ENCODE measurements at regions not wholly inside any gene's neighbourhood (a gene's known extent, or its start where the extent isn't known, plus 50 kb on each side); places are given as distances from the start of the nearest gene placed in this dataset.

DNA sequence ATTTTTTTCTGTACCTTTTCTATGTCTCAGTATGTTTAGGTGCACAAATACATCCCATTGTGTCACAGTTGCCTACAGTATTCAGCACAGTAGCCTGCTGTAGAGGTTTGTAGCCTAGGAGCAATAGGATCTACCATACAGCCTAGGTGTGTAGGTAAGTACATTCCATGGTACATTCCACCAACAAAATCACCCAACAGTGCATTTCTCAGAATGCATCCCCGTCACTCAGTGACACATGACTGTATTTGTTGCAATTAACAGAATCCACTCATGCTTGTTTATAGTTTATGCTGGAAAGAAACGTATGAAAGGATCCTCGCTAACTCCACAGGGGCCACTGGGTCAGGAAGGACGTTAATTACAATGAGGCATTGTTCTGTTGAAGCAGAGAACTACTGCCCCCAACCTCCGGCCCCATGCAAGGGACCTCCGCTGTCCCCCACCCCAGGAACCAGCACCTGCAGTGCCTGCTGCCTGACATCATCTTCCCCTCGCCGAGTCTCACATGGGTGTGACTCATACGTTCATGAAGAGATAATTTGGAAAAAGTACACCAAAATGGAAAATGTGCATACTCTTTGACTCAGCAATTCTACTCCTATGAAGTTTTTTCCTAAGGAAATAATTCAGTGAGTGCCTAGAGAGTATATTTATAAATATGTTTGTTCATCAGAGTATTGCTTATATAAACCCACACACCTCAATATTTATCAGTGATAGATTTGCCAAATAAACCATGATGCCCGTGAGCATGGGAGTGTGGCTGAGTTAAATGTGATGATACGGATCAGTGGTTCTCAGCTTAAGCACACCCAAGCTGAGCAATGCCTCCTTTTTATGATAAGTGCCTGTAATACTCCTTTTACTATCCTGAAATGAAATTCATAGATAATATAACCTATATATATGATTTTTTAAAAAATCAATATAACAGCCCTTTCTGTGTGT lies 156.4 kb upstream of the ECI2 start (continued):
- TF ChIP-seq, protein P1, sequence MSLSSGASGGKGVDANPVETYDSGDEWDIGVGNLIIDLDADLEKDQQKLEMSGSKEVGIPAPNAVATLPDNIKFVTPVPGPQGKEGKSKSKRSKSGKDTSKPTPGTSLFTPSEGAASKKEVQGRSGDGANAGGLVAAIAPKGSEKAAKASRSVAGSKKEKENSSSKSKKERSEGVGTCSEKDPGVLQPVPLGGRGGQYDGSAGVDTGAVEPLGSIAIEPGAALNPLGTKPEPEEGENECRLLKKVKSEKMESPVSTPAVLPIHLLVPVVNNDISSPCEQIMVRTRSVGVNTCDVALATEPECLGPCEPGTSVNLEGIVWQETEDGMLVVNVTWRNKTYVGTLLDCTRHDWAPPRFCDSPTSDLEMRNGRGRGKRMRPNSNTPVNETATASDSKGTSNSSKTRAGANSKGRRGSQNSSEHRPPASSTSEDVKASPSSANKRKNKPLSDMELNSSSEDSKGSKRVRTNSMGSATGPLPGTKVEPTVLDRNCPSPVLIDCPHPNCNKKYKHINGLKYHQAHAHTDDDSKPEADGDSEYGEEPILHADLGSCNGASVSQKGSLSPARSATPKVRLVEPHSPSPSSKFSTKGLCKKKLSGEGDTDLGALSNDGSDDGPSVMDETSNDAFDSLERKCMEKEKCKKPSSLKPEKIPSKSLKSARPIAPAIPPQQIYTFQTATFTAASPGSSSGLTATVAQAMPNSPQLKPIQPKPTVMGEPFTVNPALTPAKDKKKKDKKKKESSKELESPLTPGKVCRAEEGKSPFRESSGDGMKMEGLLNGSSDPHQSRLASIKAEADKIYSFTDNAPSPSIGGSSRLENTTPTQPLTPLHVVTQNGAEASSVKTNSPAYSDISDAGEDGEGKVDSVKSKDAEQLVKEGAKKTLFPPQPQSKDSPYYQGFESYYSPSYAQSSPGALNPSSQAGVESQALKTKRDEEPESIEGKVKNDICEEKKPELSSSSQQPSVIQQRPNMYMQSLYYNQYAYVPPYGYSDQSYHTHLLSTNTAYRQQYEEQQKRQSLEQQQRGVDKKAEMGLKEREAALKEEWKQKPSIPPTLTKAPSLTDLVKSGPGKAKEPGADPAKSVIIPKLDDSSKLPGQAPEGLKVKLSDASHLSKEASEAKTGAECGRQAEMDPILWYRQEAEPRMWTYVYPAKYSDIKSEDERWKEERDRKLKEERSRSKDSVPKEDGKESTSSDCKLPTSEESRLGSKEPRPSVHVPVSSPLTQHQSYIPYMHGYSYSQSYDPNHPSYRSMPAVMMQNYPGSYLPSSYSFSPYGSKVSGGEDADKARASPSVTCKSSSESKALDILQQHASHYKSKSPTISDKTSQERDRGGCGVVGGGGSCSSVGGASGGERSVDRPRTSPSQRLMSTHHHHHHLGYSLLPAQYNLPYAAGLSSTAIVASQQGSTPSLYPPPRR (CRISPR knock-in tag; IDR thresholded peaks at IDR 0.05; ENCODE audit: borderline replicate concordance): no peak
- TF ChIP-seq MBD2 (IDR thresholded peaks at IDR 0.05; ENCODE audit: borderline replicate concordance, low read depth) (no peak), NUFIP1 (IDR thresholded peaks at IDR 0.05; ENCODE audit: partially characterized antibody) (no peak), KDM4B (IDR thresholded peaks at IDR 0.05; ENCODE audit: borderline replicate concordance in 2 of 2, low read depth in 1 of 2) (no peak), IFI16 (CRISPR knock-in tag; IDR thresholded peaks at IDR 0.05) (no peak), PHF21A (IDR thresholded peaks at IDR 0.05; ENCODE audit: borderline replicate concordance, low read depth) (no peak), ZNF507 (tag; conservative IDR thresholded peaks at IDR 0.05) (no peak), ZNF586 (CRISPR knock-in tag; conservative IDR thresholded peaks at IDR 0.05) (no peak), NCOR1 (IDR thresholded peaks at IDR 0.05) (no peak), SRSF1 (IDR thresholded peaks at IDR 0.05; ENCODE audit: low read depth, low read length) (no peak), PTRF (tag; IDR thresholded peaks at IDR 0.05) (no peak), ZNF232 (CRISPR knock-in tag; IDR thresholded peaks at IDR 0.05) (no peak), CHD1 (IDR thresholded peaks at IDR 0.05; ENCODE audit: low read length) (no peak)
- TF ChIP-seq, protein P2, sequence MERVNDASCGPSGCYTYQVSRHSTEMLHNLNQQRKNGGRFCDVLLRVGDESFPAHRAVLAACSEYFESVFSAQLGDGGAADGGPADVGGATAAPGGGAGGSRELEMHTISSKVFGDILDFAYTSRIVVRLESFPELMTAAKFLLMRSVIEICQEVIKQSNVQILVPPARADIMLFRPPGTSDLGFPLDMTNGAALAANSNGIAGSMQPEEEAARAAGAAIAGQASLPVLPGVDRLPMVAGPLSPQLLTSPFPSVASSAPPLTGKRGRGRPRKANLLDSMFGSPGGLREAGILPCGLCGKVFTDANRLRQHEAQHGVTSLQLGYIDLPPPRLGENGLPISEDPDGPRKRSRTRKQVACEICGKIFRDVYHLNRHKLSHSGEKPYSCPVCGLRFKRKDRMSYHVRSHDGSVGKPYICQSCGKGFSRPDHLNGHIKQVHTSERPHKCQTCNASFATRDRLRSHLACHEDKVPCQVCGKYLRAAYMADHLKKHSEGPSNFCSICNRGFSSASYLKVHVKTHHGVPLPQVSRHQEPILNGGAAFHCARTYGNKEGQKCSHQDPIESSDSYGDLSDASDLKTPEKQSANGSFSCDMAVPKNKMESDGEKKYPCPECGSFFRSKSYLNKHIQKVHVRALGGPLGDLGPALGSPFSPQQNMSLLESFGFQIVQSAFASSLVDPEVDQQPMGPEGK (CRISPR knock-in tag; IDR thresholded peaks at IDR 0.05; ENCODE audit: borderline replicate concordance): no peak
- TF ChIP-seq, protein P3, sequence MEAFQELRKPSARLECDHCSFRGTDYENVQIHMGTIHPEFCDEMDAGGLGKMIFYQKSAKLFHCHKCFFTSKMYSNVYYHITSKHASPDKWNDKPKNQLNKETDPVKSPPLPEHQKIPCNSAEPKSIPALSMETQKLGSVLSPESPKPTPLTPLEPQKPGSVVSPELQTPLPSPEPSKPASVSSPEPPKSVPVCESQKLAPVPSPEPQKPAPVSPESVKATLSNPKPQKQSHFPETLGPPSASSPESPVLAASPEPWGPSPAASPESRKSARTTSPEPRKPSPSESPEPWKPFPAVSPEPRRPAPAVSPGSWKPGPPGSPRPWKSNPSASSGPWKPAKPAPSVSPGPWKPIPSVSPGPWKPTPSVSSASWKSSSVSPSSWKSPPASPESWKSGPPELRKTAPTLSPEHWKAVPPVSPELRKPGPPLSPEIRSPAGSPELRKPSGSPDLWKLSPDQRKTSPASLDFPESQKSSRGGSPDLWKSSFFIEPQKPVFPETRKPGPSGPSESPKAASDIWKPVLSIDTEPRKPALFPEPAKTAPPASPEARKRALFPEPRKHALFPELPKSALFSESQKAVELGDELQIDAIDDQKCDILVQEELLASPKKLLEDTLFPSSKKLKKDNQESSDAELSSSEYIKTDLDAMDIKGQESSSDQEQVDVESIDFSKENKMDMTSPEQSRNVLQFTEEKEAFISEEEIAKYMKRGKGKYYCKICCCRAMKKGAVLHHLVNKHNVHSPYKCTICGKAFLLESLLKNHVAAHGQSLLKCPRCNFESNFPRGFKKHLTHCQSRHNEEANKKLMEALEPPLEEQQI (IDR thresholded peaks at IDR 0.05): no peak
- TF ChIP-seq, protein P4, sequence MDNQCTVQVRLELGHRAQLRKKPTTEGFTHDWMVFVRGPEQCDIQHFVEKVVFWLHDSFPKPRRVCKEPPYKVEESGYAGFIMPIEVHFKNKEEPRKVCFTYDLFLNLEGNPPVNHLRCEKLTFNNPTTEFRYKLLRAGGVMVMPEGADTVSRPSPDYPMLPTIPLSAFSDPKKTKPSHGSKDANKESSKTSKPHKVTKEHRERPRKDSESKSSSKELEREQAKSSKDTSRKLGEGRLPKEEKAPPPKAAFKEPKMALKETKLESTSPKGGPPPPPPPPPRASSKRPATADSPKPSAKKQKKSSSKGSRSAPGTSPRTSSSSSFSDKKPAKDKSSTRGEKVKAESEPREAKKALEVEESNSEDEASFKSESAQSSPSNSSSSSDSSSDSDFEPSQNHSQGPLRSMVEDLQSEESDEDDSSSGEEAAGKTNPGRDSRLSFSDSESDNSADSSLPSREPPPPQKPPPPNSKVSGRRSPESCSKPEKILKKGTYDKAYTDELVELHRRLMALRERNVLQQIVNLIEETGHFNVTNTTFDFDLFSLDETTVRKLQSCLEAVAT (IDR thresholded peaks at IDR 0.05): no peak

Measured in K562 (cell line).